HEK293 (cell line): ENCODE measurements at regions not wholly inside any gene's neighbourhood (a gene's known extent, or its start where the extent isn't known, plus 50 kb on each side); places are given as distances from the start of the nearest gene placed in this dataset.

Source experiments
- CTCF ChIP-seq: fragments of 450-650 bp; formaldehyde crosslinking; IDR thresholded peaks from 2 replicates; pipeline ENCODE4 v1.5.1; 2016; ENCODE audit warnings: missing biosample characterization, missing genetic modification characterization
- KLF16 ChIP-seq: fragments of 450-650 bp; formaldehyde crosslinking; IDR thresholded peaks from 2 replicates; pipeline ENCODE4 v1.5.1; 2017; ENCODE audit warnings: missing biosample characterization, missing genetic modification characterization
- MYNN ChIP-seq: fragments of 450-650 bp; formaldehyde crosslinking; IDR thresholded peaks from 2 replicates; pipeline ENCODE4 v1.5.1; 2016; ENCODE audit warnings: missing biosample characterization, missing genetic modification characterization, borderline replicate concordance
- ZNF274 ChIP-seq, 2 experiments: fragments of 200-500 bp in 1 of 2; fragments of 450-650 bp in 1 of 2; sonication (Bioruptor generic) in 1 of 2; formaldehyde crosslinking in 1 of 2; IDR thresholded peaks; 2 replicates each; pipeline versions ENCODE4 v1.5.1 to v1.6.1; 2014 to 2016; ENCODE audit warnings: borderline replicate concordance in 1 of 2, inconsistent platforms in 1 of 2, low read length in 1 of 2, missing biosample characterization in 1 of 2, missing genetic modification characterization in 1 of 2
- ZNF513 ChIP-seq: fragments of 450-650 bp; IDR thresholded peaks from 2 replicates; pipeline ENCODE4 v1.5.1; 2018; ENCODE audit warnings: missing biosample characterization, missing genetic modification characterization
- ZNF621 ChIP-seq: fragments of 450-650 bp; formaldehyde crosslinking; IDR thresholded peaks from 2 replicates; pipeline ENCODE4 v1.5.1; 2017; ENCODE audit warnings: missing biosample characterization, missing genetic modification characterization
- ZNF660 ChIP-seq: fragments of 450-650 bp; IDR thresholded peaks from 2 replicates; pipeline ENCODE4 v1.5.1; 2018; ENCODE audit warnings: missing biosample characterization, mild to moderate bottlenecking, missing genetic modification characterization
- ZNF76 ChIP-seq: fragments of 450-650 bp; formaldehyde crosslinking; IDR thresholded peaks from 2 replicates; pipeline ENCODE4; 2016; ENCODE audit warnings: low read depth, missing biosample characterization, missing genetic modification characterization, borderline replicate concordance
- ZNF830 ChIP-seq: fragments of 450-650 bp; IDR thresholded peaks from 2 replicates; pipeline ENCODE4 v1.5.0; 2018; ENCODE audit warnings: missing biosample characterization, missing genetic modification characterization, low read depth, mild to moderate bottlenecking, moderate library complexity
- TF ChIP-seq, protein P1 (sequence below): fragments of 450-650 bp; formaldehyde crosslinking; IDR thresholded peaks from 2 replicates; pipeline ENCODE4 v1.5.1; 2016; ENCODE audit warnings: missing biosample characterization, missing genetic modification characterization
- TF ChIP-seq, protein P2 (sequence below): fragments of 450-650 bp; formaldehyde crosslinking; IDR thresholded peaks from 2 replicates; pipeline ENCODE4 v1.5.1; 2016; ENCODE audit warnings: missing biosample characterization, missing genetic modification characterization

- TF ChIP-seq, protein P1, sequence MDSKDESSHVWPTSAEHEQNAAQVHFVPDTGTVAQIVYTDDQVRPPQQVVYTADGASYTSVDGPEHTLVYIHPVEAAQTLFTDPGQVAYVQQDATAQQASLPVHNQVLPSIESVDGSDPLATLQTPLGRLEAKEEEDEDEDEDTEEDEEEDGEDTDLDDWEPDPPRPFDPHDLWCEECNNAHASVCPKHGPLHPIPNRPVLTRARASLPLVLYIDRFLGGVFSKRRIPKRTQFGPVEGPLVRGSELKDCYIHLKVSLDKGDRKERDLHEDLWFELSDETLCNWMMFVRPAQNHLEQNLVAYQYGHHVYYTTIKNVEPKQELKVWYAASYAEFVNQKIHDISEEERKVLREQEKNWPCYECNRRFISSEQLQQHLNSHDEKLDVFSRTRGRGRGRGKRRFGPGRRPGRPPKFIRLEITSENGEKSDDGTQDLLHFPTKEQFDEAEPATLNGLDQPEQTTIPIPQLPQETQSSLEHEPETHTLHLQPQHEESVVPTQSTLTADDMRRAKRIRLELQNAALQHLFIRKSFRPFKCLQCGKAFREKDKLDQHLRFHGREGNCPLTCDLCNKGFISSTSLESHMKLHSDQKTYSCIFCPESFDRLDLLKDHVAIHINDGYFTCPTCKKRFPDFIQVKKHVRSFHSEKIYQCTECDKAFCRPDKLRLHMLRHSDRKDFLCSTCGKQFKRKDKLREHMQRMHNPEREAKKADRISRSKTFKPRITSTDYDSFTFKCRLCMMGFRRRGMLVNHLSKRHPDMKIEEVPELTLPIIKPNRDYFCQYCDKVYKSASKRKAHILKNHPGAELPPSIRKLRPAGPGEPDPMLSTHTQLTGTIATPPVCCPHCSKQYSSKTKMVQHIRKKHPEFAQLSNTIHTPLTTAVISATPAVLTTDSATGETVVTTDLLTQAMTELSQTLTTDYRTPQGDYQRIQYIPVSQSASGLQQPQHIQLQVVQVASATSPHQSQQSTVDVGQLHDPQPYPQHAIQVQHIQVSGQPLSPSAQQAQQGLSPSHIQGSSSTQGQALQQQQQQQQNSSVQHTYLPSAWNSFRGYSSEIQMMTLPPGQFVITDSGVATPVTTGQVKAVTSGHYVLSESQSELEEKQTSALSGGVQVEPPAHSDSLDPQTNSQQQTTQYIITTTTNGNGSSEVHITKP (tag by site-specific recombination) = no peak
- TF ChIP-seq ZNF513 (tag by site-specific recombination) = no peak
- no peak for TF ChIP-seq ZNF660 (tag by site-specific recombination)
- TF ChIP-seq ZNF76 = no peak
- TF ChIP-seq ZNF274 (IDR thresholded peaks at IDR 0.05; ENCODE audit: low read length) = no peak
- TF ChIP-seq ZNF274 (tag by site-specific recombination; IDR thresholded peaks at IDR 0.05; ENCODE audit: borderline replicate concordance) = no peak
- TF ChIP-seq ZNF830 (tag by site-specific recombination) = no peak
- no peak for TF ChIP-seq CTCF
- no peak for TF ChIP-seq ZNF621 (tag by site-specific recombination)
- TF ChIP-seq KLF16 (tag by site-specific recombination) = no peak
- TF ChIP-seq, protein P2, sequence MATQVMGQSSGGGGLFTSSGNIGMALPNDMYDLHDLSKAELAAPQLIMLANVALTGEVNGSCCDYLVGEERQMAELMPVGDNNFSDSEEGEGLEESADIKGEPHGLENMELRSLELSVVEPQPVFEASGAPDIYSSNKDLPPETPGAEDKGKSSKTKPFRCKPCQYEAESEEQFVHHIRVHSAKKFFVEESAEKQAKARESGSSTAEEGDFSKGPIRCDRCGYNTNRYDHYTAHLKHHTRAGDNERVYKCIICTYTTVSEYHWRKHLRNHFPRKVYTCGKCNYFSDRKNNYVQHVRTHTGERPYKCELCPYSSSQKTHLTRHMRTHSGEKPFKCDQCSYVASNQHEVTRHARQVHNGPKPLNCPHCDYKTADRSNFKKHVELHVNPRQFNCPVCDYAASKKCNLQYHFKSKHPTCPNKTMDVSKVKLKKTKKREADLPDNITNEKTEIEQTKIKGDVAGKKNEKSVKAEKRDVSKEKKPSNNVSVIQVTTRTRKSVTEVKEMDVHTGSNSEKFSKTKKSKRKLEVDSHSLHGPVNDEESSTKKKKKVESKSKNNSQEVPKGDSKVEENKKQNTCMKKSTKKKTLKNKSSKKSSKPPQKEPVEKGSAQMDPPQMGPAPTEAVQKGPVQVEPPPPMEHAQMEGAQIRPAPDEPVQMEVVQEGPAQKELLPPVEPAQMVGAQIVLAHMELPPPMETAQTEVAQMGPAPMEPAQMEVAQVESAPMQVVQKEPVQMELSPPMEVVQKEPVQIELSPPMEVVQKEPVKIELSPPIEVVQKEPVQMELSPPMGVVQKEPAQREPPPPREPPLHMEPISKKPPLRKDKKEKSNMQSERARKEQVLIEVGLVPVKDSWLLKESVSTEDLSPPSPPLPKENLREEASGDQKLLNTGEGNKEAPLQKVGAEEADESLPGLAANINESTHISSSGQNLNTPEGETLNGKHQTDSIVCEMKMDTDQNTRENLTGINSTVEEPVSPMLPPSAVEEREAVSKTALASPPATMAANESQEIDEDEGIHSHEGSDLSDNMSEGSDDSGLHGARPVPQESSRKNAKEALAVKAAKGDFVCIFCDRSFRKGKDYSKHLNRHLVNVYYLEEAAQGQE (tag by site-specific recombination) = no peak
- TF ChIP-seq MYNN (tag by site-specific recombination) = no peak
Measured at GRCh38 chr12:130222519-130223218, 60.4 kb downstream of the FZD10 start.
